MG63 (cell line): ENCODE measurements at regions not wholly inside any gene's neighbourhood (a gene's known extent, or its start where the extent isn't known, plus 50 kb on each side); places are given as distances from the start of the nearest gene placed in this dataset.
"Not testable (repeated sequence)": the region's sequence is repeated elsewhere in the genome, so short reads cannot be mapped to it uniquely, and the experiment has no call there.

Experiments
- DNase-seq: peaks from one replicate; pipeline ENCODE4 v3.0.0-alpha.2; 2020
- H3K27me3 ChIP-seq: fragments of 250-450 bp; sonication (Bioruptor Pico); 2 replicates; pipeline ENCODE4 v1.5.1; 2020; ENCODE audit warnings: mild to moderate bottlenecking, moderate library complexity
- H3K36me3 ChIP-seq: fragments of 250-450 bp; sonication (Bioruptor Pico); 2 replicates; pipeline ENCODE4 v1.5.1; 2020; ENCODE audit warnings: mild to moderate bottlenecking, moderate library complexity
- H3K4me3 ChIP-seq: fragments of 250-450 bp; sonication (Bioruptor Pico); 2 replicates; pipeline ENCODE4 v1.5.1; 2020; ENCODE audit warnings: mild to moderate bottlenecking, moderate library complexity
- H3K9me3 ChIP-seq: fragments of 250-450 bp; sonication (Bioruptor Pico); 2 replicates; pipeline ENCODE4 v1.5.1; 2020; ENCODE audit warnings: mild to moderate bottlenecking, moderate library complexity

- no peak for DNase-seq
Observed at GRCh38 chr4:188627892-188628291, 488.7 kb downstream of the TRIML1 start.

GRCh38 chr4:188639479-188640100, 500.3 kb downstream of the TRIML1 start:
- no peak for DNase-seq
- H3K9me3 ChIP-seq: no peaks in the 10 kb centered on the region
- no peaks in the 10 kb centered on the region for H3K27me3 ChIP-seq
- H3K4me3 ChIP-seq: no peak overlapping the region
- H3K36me3 ChIP-seq: no peaks in the 10 kb centered on the region

More at GRCh38 chr4:188627892-188628291, 488.7 kb downstream of the TRIML1 start:
- no peaks in the 10 kb centered on the region for H3K27me3 ChIP-seq
- no peaks in the 10 kb centered on the region for H3K9me3 ChIP-seq
- no peaks in the 10 kb centered on the region for H3K36me3 ChIP-seq
- H3K4me3 ChIP-seq: no peak overlapping the region

GRCh38 chr4:188647820-188648370, 508.7 kb downstream of the TRIML1 start:
- Histone ChIP-seq H3K27me3 (no peaks in the 10 kb centered on the region; the same call in 1 of the 2 replicates), H3K4me3 (no peak overlapping the region), H3K36me3 (no peaks in the 10 kb centered on the region), H3K9me3 (no peaks in the 10 kb centered on the region)
- no peak for DNase-seq

GRCh38 chr4:188649635-188650034, 510.4 kb downstream of the TRIML1 start:
- Histone ChIP-seq H3K36me3 (no peaks in the 10 kb centered on the region), H3K9me3 (no peaks in the 10 kb centered on the region), H3K4me3 (no peak overlapping the region), H3K27me3 (no peaks in the 10 kb centered on the region; the same call in 1 of the 2 replicates)
- no peak for DNase-seq

GRCh38 chr4:188650516-188650915, 511.3 kb downstream of the TRIML1 start:
- Histone ChIP-seq H3K36me3 (no peaks in the 10 kb centered on the region), H3K27me3 (no peaks in the 10 kb centered on the region; the same call in 1 of the 2 replicates), H3K4me3 (no peak overlapping the region), H3K9me3 (no peaks in the 10 kb centered on the region)
- no peak for DNase-seq

GRCh38 chr4:188657365-188657764, 518.1 kb downstream of the TRIML1 start:
- H3K4me3 ChIP-seq: no peak overlapping the region
- DNase-seq: no peak
- no peaks in the 10 kb centered on the region for H3K27me3 ChIP-seq
- H3K9me3 ChIP-seq: no peaks in the 10 kb centered on the region
- no peaks in the 10 kb centered on the region for H3K36me3 ChIP-seq

GRCh38 chr4:188658958-188659522, 519.8 kb downstream of the TRIML1 start:
- DNase-seq: no peak
- H3K27me3 ChIP-seq: no peaks in the 10 kb centered on the region
- H3K36me3 ChIP-seq: no peaks in the 10 kb centered on the region
- H3K9me3 ChIP-seq: no peaks in the 10 kb centered on the region
- H3K4me3 ChIP-seq: no peak overlapping the region

GRCh38 chr4:188660796-188661195, 521.6 kb downstream of the TRIML1 start:
- no peaks in the 10 kb centered on the region for H3K36me3 ChIP-seq
- no peak for DNase-seq
- H3K9me3 ChIP-seq: no peaks in the 10 kb centered on the region

GRCh38 chr4:188661502-188661901, 522.3 kb downstream of the TRIML1 start:
- no peak for DNase-seq
- no peaks in the 10 kb centered on the region for H3K36me3 ChIP-seq
- H3K9me3 ChIP-seq: no peaks in the 10 kb centered on the region
- H3K4me3 ChIP-seq: no peak overlapping the region
- no peaks in the 10 kb centered on the region for H3K27me3 ChIP-seq

More at GRCh38 chr4:188660796-188661195, 521.6 kb downstream of the TRIML1 start:
- H3K4me3 ChIP-seq: no peak overlapping the region
- H3K27me3 ChIP-seq: no peaks in the 10 kb centered on the region

GRCh38 chr4:188663369-188663768, 524.1 kb downstream of the TRIML1 start:
- DNase-seq: no peak
- Histone ChIP-seq H3K4me3 (no peak overlapping the region), H3K36me3 (no peaks in the 10 kb centered on the region), H3K27me3 (no peaks in the 10 kb centered on the region), H3K9me3 (no peaks in the 10 kb centered on the region)

- Histone ChIP-seq H3K27me3 (no peaks in the 10 kb centered on the region), H3K4me3 (no peak overlapping the region), H3K9me3 (no peaks in the 10 kb centered on the region), H3K36me3 (no peaks in the 10 kb centered on the region)
- no peak for DNase-seq
Observed at GRCh38 chr4:188665491-188666457, 526.5 kb downstream of the TRIML1 start.

GRCh38 chr4:188678691-188679090, 539.5 kb downstream of the TRIML1 start:
- H3K9me3 ChIP-seq, H3K36me3 ChIP-seq, H3K27me3 ChIP-seq, DNase-seq, H3K4me3 ChIP-seq: not testable (repeated sequence)

- Histone ChIP-seq H3K27me3 (no peaks in the 10 kb centered on the region), H3K4me3 (no peak overlapping the region), H3K9me3 (no peaks in the 10 kb centered on the region), H3K36me3 (no peaks in the 10 kb centered on the region)
- DNase-seq: no peak
Observed at GRCh38 chr4:188680004-188680666, 540.9 kb downstream of the TRIML1 start.

GRCh38 chr4:188680667-188681063, 541.4 kb downstream of the TRIML1 start:
- Histone ChIP-seq H3K9me3 (no peaks in the 10 kb centered on the region), H3K4me3 (no peak overlapping the region), H3K27me3 (no peaks in the 10 kb centered on the region), H3K36me3 (no peaks in the 10 kb centered on the region)
- no peak for DNase-seq

GRCh38 chr4:188682321-188682720, 543.1 kb downstream of the TRIML1 start:
- DNase-seq: no peak
- Histone ChIP-seq H3K36me3 (no peaks in the 10 kb centered on the region), H3K9me3 (no peaks in the 10 kb centered on the region), H3K4me3 (no peak overlapping the region), H3K27me3 (no peaks in the 10 kb centered on the region)

- Histone ChIP-seq H3K4me3 (no peak overlapping the region), H3K9me3 (no peaks in the 10 kb centered on the region), H3K36me3 (no peaks in the 10 kb centered on the region), H3K27me3 (no peaks in the 10 kb centered on the region)
- DNase-seq: no peak
Observed at GRCh38 chr4:188683571-188683970, 544.3 kb downstream of the TRIML1 start.

- Histone ChIP-seq H3K9me3 (no peaks in the 10 kb centered on the region), H3K4me3 (no peak overlapping the region)
Observed at GRCh38 chr4:188688956-188689355, 549.7 kb downstream of the TRIML1 start.

More at GRCh38 chr4:188688956-188689355, 549.7 kb downstream of the TRIML1 start:
- Histone ChIP-seq H3K36me3 (no peaks in the 10 kb centered on the region), H3K27me3 (no peaks in the 10 kb centered on the region)
- DNase-seq: no peak
